ENCODE measurements at regions not wholly inside any gene's neighbourhood (a gene's known extent, or its start where the extent isn't known, plus 50 kb on each side); places are given as distances from the start of the nearest gene placed in this dataset.

DNA sequence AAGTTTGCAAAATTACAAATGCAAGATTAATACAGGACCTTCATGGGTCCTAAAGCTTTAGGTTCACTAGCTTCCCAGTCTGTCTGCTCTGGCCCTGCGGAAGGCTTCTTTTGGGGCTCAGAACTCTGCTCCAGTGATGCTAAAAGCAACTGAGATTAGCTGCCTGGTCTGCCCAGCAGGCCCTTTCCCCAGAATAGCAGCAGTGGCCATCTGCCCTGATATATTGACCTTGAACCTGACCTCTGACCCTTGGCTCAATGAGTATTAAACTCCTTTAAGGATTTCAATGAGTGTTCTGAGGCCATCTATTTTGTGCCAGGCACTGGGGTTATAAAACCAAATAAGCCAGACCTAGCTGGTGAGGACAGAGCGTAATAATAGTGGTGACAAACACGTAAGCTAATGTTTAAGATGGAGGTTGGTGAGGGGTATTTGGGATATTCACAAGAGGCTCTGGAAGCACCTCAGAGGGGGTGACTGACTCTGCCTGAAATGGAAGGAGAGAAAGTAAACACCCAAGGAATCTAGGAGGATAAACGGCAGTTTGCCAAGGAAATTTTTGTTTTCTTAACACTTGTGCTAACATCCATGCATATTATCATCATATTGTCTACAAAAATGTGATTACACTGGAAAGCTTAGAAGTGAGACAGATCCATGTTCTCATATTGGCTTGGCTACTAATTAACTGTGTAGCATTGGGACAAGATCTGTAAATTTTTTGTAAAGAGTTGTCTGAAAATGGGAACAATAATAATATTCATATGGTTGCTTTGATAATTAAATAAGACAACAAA, 50.4 kb upstream of the LCLAT1 start:
- Histone ChIP-seq H3K27ac (no peak overlapping the region), H3K4me3 (no peak overlapping the region)

Measured in skin epidermis (tissue), 12 donors.